Hepatic stellate cell (primary cell): ENCODE measurements at regions not wholly inside any gene's neighbourhood (a gene's known extent, or its start where the extent isn't known, plus 50 kb on each side); places are given as distances from the start of the nearest gene placed in this dataset.
"Not testable (repeated sequence)": the region's sequence is repeated elsewhere in the genome, so short reads cannot be mapped to it uniquely, and the experiment has no call there.

Experiments
- DNase-seq: peaks from one replicate; pipeline ENCODE4 v3.0.0; 2011; ENCODE audit warnings: low spot score

DNA sequence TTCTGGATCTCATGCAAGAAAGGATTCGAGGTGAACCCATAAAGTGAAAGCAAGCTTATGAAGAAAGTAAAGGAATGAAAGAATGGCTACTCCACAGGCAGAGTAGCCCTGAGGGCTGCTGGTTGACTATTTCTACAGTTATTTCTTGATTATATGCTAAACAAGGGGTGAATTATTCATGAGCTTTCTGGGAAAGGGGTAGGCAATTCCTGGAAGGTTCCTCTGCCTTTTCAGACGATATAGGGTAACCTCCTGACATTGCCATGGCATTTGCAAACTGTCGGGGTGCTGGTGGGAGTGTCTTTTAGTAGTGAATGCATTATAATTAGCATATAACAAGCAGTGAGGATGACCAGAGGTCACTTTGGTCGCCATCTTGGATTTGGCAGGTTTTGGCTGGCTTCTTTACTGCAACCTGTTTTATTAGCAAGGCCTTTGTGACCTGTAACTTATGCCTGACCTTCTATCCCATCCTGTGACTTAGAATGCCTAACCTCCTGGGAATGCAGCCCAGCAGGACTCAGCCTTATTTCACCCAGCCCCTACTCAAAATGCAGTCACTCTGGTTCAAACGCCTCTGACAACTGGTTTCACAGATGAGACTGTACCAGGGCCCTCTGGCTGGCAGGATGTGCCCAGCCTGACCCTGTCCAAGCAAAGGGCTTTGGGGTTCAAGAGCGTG is 157.7 kb upstream of the SFSWAP start:
- DNase-seq: no peak

DNA sequence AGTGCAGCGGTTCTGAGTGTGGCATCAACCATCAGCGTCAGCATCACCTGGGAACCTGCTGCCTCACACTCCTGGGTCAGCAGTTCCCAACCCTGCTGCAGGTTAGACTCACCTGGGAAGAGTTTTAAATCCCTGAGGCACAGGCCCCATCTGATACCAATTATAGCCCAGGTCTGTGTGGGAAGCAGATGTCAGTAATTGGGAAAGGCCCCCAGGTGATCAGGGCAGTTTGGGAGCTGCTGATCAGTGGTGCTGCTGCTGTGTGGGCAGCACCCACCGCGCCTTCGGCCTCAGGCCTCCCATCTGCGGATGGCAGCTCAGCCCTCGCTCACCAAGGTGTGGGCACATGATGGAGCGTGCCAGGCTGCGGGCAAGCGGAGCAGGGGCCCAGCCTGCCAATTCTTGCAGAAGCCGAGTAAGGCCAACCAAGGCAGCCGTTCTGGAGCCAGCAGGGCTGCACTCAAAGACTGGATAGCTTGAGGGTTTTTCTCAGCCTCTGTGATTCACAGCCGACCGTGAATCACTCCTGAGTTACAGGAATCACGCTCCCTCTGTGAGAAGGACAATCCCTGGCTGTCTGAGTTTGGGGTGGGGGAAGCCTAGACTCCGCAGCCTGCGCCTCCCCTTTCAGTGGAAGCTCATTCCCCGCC is 155.6 kb upstream of the SFSWAP start:
- DNase-seq: no peak

DNA sequence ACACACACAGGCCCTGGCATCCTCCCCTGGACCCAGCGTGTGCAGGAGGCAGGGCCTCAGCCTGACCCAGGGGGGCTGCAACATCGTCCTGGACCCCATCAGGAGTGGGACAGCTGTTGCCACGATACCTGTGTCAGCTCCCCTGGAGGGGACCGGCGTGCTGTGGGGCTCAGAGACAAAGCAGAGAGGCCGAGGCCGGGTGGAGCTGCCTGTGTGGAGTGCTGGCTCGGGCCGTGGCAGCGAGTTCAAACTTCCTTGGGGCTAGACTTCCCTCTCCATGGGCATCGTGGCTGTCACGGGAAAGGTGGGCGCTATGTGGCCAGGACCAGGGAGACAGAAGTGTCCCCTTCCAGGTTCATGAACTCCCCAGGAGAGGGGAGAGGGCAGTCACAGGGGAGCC is 155.0 kb upstream of the SFSWAP start:
- DNase-seq: no peak

DNA sequence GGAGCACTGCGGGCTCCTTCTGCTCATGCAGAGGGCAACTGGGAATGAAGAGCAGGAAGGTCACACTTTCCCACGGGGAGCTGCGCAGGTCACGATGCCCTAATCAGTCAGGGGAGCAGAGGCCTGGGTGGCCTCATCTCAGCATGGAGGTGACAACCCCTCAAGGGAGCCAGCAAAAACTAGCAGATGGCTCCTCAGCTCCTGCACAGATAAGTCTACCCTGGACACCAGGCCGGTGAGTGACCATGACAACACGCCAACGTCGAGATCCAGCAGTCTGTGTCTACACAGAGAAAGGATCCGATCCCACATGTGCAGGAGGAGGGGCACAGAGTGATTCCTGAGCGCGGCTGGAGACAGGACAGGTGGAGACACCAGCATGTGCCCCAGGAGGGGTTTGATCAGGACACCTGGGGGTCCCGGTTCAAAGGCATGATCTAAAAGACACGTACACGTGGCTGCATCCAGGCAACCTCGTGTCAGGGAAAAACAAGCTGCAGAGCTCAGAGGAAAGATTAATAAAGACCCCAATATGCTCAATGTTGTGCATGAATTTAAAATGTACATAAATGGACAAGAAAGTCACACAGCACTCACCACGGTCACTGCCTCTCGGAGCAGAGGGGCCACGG is 153.7 kb upstream of the SFSWAP start:
- DNase-seq: no peak

DNA sequence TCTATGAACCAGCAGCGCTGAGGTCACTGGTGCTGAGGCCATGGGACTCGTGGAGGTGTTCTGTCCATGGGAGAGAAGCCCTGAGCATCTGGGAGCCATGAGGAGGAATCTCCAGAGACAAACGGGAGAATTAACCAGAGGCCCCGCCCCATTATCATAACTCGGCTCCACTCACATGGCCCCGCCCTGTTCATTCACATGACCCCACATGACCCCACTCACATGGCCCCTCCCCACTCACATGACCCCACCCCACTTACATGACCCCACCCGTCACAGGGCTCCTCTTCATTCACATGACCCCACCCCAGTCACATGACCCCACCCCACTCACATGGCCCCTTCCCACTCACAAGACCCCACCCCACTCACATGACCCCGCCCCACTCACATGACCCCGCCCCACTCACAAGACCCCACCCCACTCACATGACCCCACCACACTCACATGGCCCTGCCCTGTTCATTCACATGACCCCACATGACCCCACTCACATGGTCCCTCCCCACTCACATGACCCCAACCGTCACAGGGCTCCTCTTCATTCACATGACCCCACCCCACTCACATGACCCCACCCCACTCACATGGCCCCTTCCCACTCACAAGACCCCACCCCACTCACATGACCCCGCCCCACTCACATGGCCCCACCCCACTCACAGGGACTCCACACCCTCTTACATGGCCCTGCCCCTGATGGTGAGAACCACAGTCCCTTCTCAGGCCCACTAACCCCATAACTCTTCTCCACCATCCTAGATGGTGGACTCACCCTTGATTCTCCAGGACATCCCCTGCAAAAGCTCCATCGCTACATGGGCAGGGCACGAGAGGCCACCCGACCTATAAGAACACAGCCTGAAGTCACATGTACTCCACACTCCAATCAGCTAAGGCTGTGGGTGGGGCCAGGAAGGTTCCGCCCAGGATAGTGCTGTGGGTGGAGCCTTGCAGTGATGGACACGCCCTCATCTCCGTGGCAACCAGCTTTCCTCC is 151.1 kb upstream of the SFSWAP start:
- DNase-seq: no peak

DNA sequence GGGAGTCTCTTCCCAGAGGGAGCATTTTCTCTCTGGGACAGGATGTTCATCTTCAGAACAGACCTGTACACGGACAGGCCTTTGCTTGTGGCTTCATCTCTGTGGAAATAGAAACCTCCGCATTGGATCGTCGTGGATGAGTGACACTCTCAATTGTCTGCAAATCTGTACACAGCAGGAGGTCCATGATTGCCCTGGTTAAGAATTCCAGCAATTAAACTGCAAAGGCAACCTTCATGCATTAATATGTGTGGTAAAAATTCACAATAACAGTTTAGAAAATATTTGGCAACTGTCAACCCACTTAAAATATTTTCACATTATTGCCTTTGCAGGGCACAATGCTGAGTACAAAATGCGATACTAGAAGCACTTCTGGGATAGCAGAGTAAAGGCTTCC is 149.8 kb upstream of the SFSWAP start:
- DNase-seq: no peak

DNA sequence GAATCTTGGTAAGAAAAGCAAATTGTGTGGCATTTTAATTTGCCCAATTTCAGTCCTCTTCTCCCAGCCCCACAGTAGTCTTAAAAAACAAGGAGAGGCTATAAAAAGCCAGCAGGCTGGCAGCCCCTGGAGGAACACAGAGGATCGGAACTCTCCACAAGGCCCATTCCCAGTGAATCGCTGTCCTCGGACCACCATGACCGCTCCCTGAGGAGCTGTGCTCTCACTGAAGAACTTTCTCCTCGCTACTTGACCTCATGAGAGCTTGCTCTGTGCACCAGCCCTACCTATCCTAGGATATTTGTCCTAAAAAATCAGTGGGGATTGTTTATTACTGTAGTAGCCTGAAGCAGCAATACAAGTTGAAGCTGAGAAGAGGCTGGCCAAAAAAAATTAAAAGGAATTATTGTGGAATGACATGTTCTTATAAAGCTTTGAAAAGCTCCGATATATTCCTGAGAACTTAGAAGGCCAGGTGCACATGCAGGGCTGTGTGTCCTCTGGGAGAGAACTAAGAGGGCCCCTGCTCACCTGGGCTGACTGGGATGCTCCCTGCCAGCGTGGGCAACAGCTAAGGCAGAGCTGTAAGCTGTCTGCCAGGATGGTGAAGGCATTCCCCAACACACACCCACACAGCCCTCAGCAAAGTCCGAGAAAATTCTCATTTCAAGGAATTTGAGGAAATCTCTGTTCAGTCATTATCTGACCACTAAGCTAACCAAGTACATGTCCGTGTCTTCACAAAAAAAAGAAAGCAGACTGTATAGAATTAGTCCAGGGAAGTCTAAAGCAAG is 148.8 kb upstream of the SFSWAP start:
- no peak for DNase-seq

DNA sequence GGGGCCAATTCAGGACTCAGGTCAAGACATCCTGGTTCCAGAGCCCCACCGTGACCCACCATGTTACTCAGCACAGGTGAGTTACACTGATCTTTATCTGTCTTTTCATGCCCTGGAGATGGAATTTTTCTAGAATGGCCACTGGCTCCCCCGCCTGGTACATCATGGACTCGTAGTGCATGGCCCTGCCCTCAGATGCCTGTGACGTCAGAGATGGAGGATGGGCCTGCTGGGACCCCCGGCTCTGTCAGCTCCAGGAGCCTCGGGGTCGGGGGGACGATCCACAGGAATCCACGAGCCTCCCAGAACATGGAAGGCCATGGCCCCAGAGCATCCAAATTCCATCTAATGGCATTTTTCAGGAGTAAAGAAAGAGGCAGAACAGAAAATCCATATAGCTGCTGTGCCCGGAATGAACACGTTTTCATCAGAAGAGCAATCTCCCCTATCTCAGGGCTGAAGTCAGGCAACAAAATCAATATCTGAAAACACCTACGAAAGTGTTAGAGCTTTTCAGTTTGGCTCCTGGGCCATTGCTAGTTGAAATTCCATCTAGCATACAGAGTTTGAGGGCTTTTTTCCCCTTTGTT is 146.7 kb upstream of the SFSWAP start:
- not testable (repeated sequence) for DNase-seq

DNA sequence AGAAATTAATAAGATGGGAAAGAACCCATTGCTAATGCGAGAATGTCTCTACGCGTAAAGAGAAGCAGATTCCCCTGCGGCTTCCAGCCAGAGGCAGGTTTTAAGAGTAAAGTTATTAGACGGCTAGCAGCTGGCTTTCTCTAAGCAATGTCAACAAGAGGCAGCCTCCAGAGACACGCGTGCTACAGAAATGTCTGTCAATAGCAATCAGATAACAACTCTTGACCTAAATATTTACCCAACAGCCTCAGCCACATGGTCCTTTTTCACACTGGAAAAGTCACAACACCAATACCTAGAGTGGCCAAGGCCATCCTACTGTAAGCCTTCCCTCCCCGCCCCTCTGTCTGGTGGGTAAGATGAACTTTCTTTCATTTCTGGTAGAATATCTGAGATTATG is 146.0 kb upstream of the SFSWAP start:
- DNase-seq: no peak

DNA sequence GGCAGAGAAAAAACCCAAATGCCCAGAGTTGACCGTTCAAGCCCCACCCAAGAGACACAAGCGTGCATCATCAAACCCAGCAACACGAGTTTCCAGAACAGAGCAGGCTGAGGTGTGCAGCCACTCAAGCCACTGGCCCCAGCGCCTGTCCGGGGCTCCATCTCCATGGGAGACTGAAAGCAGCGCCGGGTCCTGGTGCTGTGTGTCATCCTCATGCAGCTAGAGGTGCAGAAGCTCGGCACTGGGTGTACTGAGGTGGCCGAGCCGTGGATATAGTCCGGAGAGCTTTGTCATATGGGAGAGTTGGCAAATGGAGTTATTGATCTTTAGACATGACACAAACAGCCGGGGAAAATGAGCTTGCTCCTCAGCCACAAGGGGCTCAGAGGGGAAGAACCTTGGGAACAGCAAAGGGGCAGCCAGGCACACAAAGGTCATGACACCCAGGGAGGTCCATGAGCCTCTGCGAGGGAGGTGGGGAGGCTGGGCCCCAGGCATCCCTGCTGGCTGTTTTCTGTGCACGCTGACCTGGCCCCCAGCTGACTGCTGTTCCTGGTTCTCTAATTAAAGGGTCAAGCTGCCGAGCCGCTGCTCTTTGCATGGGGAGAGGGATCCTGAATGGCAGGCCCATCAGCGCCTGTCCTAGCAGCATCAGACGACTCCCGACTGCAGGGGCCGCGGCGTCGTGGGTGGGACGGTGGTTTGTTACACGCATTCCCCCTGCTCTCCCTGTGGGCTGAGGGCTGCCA is 145.4 kb upstream of the SFSWAP start:
- no peak for DNase-seq

DNA sequence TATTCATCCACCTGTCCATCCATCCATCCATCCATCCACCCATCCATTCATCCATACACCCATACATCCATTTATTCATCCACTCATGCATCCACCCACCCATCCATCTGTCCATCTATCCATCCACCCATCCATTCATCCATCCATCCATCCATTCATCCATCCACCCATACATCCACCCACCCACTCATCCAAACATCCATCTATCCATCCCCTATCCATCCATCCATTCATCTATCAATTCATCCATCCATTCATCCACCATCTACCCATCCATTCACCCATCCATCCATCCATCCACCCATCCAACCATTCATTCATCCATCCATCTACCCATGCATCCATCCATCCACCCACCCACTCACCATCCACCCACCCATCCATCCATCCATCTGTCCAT is 142.6 kb upstream of the SFSWAP start:
- no peak for DNase-seq

DNA sequence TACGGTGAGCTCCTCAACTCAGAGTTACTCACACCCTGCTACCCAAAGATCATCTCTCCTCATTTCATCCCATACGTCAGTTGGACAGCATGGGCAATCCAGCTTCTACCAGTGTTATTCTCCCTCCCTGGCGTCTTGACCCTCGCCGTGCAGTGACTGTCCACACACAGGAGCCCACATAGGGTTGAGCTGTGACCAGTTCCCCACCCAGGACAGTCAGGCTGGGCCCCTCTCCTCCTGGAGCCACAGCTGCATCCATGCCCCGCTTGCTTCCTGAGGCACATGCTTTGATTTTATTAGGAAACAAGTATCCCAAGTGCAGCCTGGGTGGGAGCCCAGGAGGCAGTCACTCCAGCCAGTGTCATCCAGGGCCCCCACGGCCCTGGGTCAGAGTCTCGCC is 140.3 kb upstream of the SFSWAP start:
- DNase-seq: no peak

DNA sequence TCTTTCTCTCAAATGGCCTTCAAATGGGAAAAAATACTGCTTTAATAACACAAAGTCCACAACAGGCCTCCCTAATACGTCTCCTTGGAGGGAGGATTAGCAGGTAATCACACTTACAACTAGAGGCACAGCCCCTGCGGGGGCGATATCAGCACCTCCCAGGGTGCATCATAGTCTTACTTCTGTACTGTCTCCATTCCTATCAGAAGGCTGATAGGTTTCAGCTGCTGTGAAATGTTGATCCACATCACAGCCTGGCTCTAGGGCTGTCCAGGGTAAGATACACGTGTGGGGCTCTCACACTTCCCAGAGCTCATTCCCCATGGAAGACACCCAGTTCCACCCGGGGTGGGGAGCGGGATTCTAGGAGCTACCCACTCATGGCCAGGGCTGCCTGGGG is 139.1 kb upstream of the SFSWAP start:
- no peak for DNase-seq

DNA sequence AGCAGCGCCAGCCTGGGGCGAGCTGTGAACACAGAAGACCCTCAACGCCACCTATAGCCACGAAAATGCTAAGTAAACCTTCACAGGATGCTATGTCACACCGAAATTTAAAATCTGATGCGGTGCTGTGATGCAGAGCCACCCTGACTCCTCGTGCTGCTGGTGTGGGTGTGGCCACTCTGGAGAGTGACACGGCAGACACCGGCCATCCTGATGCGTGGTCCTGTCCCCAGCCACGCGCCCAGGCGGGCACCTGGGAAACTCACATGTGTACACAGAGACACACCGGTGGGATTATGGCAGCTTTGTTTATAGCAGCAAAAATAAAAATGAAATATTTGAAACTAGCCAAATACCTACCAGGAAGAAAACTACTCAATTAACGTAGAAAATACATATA is 138.3 kb upstream of the SFSWAP start:
- DNase-seq: no peak

DNA sequence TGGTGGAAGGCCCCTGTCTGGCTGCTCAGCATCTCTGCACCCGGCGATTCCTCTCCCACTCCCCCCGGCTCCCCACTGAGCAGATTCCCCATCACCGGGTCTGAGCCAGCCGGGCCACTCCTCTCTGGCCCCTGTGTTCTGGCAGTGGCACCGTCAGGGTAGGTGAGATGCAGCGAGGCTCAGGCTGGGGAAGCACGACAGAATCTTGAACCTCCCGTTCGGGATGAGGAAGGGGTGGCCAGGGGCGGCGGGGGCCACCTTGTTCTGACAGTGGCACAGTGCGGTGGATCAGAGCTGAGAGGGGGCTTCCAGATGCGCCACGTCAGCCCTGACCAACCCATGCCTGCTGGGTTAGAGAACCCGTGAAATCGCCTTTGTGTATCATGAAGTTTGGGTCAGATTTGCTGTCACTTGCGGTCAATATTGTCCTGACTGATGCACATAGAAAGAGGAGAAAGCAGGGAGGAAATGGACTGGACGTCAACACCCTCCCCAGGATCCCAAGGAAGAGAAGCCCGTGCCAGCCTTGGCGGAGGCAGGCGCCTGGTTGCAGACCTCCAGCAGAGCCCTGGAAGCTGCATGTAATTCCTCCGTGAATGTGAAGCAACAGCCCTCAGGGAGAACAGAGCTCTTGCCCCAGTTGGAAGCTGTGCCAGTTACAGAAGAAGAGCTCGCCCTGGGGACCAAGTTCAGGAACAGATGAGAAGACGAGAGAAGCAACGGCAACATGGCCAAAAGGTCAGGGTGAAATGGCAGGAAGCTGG is 137.1 kb upstream of the SFSWAP start:
- no peak for DNase-seq

DNA sequence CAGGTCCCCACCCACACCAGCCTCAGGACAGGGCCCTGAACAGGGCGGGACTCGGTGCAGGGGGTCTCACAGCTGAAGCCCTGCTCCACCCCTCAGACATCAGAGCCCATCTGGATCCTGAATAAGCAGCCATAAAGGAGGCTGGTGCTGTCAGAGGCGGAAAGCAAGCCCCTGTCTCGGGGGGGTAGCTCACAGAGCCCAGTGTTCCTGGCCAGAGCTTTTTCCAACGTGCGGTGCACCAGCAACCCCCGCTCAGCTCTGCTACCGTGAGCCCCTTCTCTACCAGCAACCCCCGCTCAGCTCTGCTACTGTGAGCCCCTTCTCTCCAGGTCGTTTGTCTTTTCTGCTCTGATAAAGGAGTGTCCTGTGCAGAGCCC is 136.5 kb upstream of the SFSWAP start:
- DNase-seq: no peak

DNA sequence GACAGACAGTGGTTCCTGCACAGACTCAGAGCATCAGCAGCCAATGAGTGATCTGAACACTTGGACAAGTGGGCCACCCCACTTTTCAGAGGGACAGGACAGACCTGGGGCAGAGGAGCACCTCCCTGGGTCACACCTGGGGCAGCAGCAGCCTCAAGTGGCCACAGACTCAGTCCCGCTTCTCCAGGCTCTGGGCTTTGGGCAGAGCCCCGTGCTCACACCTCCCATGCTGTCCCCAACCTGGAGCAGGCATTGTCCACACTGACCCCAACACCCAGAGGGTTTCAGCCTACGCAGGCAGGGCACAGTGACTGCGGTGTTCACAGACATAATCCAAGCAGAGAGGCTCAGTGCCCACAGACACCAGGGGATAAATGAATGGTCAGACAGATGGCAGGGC is 135.5 kb upstream of the SFSWAP start:
- DNase-seq: no peak

DNA sequence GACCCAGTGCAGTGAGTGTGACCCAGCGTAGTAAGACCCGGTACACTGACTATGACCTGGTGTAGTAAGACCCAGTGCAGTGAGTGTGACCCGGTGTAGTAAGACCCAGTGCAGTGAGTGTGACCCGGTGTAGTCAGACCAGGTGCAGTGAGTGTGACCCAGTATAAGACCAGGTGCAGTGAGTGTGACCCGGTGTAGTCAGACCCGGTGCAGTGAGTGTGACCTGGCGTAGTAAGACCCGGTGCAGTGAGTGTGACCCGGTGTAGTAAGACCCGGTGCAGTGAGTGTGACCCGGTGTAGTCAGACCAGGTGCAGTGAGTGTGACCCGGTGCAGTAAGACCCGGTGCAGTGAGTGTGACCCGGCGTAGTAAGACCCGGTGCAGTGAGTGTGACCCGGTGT is 134.2 kb upstream of the SFSWAP start:
- DNase-seq: not testable (repeated sequence)

DNA sequence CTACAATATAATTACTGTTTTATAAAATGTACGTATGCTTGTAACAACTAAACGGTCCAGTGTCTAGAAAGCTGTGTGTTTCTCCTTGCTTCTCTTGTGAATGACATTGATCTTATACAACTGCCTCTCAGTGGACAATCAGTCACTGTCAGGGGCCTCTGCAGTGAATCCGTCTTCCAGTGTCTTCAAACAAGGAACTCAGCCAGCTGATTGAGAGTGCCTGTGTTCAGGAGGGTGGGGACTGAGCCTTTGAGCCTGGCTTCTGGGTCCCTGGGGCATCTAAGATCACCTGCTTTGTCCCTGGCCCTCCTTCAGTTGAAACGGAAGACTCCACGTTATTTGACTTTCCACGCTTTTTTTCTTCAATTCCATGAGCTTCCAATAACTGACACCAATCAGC is 133.1 kb upstream of the SFSWAP start:
- DNase-seq: no peak
